H1 (cell line): ENCODE measurements at regions not wholly inside any gene's neighbourhood (a gene's known extent, or its start where the extent isn't known, plus 50 kb on each side); places are given as distances from the start of the nearest gene placed in this dataset.

Source experiments
- RBBP5 ChIP-seq: IDR thresholded peaks from 2 replicates; pipeline ENCODE4 v1.7.1; 2012; ENCODE audit warnings: low read depth, mild to moderate bottlenecking, inconsistent platforms, low read length, moderate library complexity, borderline replicate concordance
- TF ChIP-seq, protein P1 (sequence below): fragments of 300-600 bp; sonication (generic); IDR thresholded peaks from 2 replicates; pipeline ENCODE4 v1.7.1; 2012; ENCODE audit warnings: low read length, moderate library complexity, mild to moderate bottlenecking, inconsistent platforms; ENCODE audit not compliant: insufficient replicate concordance

DNA sequence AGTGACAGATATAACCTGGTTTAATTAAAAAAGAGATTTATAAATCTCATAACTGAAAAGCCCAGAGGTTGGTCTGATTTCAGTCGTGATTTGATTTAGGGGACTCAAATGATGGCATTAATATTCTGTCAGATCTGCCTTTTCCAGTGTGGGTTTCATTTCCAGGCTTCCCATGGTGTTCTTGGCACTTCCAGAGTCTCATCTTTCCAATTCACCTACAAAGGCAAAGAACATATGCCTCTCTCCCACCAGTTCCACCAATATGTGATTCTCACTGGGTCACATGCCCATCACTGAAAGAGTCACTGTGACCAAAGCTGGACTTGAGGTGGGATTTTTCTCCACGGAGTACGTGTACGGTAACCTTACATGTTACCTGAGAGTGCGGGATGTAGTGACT lies 137.4 kb upstream of the IL12B start (continued):
- TF ChIP-seq, protein P1, sequence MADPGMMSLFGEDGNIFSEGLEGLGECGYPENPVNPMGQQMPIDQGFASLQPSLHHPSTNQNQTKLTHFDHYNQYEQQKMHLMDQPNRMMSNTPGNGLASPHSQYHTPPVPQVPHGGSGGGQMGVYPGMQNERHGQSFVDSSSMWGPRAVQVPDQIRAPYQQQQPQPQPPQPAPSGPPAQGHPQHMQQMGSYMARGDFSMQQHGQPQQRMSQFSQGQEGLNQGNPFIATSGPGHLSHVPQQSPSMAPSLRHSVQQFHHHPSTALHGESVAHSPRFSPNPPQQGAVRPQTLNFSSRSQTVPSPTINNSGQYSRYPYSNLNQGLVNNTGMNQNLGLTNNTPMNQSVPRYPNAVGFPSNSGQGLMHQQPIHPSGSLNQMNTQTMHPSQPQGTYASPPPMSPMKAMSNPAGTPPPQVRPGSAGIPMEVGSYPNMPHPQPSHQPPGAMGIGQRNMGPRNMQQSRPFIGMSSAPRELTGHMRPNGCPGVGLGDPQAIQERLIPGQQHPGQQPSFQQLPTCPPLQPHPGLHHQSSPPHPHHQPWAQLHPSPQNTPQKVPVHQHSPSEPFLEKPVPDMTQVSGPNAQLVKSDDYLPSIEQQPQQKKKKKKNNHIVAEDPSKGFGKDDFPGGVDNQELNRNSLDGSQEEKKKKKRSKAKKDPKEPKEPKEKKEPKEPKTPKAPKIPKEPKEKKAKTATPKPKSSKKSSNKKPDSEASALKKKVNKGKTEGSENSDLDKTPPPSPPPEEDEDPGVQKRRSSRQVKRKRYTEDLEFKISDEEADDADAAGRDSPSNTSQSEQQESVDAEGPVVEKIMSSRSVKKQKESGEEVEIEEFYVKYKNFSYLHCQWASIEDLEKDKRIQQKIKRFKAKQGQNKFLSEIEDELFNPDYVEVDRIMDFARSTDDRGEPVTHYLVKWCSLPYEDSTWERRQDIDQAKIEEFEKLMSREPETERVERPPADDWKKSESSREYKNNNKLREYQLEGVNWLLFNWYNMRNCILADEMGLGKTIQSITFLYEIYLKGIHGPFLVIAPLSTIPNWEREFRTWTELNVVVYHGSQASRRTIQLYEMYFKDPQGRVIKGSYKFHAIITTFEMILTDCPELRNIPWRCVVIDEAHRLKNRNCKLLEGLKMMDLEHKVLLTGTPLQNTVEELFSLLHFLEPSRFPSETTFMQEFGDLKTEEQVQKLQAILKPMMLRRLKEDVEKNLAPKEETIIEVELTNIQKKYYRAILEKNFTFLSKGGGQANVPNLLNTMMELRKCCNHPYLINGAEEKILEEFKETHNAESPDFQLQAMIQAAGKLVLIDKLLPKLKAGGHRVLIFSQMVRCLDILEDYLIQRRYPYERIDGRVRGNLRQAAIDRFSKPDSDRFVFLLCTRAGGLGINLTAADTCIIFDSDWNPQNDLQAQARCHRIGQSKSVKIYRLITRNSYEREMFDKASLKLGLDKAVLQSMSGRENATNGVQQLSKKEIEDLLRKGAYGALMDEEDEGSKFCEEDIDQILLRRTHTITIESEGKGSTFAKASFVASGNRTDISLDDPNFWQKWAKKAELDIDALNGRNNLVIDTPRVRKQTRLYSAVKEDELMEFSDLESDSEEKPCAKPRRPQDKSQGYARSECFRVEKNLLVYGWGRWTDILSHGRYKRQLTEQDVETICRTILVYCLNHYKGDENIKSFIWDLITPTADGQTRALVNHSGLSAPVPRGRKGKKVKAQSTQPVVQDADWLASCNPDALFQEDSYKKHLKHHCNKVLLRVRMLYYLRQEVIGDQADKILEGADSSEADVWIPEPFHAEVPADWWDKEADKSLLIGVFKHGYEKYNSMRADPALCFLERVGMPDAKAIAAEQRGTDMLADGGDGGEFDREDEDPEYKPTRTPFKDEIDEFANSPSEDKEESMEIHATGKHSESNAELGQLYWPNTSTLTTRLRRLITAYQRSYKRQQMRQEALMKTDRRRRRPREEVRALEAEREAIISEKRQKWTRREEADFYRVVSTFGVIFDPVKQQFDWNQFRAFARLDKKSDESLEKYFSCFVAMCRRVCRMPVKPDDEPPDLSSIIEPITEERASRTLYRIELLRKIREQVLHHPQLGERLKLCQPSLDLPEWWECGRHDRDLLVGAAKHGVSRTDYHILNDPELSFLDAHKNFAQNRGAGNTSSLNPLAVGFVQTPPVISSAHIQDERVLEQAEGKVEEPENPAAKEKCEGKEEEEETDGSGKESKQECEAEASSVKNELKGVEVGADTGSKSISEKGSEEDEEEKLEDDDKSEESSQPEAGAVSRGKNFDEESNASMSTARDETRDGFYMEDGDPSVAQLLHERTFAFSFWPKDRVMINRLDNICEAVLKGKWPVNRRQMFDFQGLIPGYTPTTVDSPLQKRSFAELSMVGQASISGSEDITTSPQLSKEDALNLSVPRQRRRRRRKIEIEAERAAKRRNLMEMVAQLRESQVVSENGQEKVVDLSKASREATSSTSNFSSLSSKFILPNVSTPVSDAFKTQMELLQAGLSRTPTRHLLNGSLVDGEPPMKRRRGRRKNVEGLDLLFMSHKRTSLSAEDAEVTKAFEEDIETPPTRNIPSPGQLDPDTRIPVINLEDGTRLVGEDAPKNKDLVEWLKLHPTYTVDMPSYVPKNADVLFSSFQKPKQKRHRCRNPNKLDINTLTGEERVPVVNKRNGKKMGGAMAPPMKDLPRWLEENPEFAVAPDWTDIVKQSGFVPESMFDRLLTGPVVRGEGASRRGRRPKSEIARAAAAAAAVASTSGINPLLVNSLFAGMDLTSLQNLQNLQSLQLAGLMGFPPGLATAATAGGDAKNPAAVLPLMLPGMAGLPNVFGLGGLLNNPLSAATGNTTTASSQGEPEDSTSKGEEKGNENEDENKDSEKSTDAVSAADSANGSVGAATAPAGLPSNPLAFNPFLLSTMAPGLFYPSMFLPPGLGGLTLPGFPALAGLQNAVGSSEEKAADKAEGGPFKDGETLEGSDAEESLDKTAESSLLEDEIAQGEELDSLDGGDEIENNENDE = no peak
- TF ChIP-seq RBBP5 = no peak
